CD4-positive, alpha-beta T cell treated with Interleukin-6 for 4 hours (primary cell): ENCODE measurements at regions not wholly inside any gene's neighbourhood (a gene's known extent, or its start where the extent isn't known, plus 50 kb on each side); places are given as distances from the start of the nearest gene placed in this dataset.
"Not testable (repeated sequence)": the region's sequence is repeated elsewhere in the genome, so short reads cannot be mapped to it uniquely, and the experiment has no call there.

Experiments used
- DNase-seq: peaks from one replicate; pipeline ENCODE4 v3.0.0-alpha.2; 2020; ENCODE audit warnings: mixed read lengths

- DNase-seq: no peak
Measured at GRCh38 chr3:6392123-6392522, 468.8 kb upstream of the GRM7 start.

- no peak for DNase-seq
Measured at GRCh38 chr3:6394944-6395343, 466.0 kb upstream of the GRM7 start.

- no peak for DNase-seq
Measured at GRCh38 chr3:6396631-6397030, 464.3 kb upstream of the GRM7 start.

GRCh38 chr3:6402666-6403065, 458.2 kb upstream of the GRM7 start:
- DNase-seq: not testable (repeated sequence)

- not testable (repeated sequence) for DNase-seq
Measured at GRCh38 chr3:6406923-6407322, 454.0 kb upstream of the GRM7 start.

GRCh38 chr3:6416049-6416661, 444.8 kb upstream of the GRM7 start:
- DNase-seq: no peak

- DNase-seq: no peak
Measured at GRCh38 chr3:6417174-6417573, 443.7 kb upstream of the GRM7 start.

GRCh38 chr3:6418485-6418884, 442.4 kb upstream of the GRM7 start:
- DNase-seq: no peak

GRCh38 chr3:6421666-6422445, 439.1 kb upstream of the GRM7 start:
- no peak for DNase-seq

- no peak for DNase-seq
Measured at GRCh38 chr3:6425289-6425820, 435.6 kb upstream of the GRM7 start.

- not testable (repeated sequence) for DNase-seq
Measured at GRCh38 chr3:6428276-6428675, 432.6 kb upstream of the GRM7 start.

- no peak for DNase-seq
Measured at GRCh38 chr3:6435951-6436350, 425.0 kb upstream of the GRM7 start.

- DNase-seq: no peak
Measured at GRCh38 chr3:6437631-6438030, 423.3 kb upstream of the GRM7 start.

- DNase-seq: no peak
Measured at GRCh38 chr3:6438031-6438430, 422.9 kb upstream of the GRM7 start.

GRCh38 chr3:6439226-6439625, 421.7 kb upstream of the GRM7 start:
- DNase-seq: no peak

GRCh38 chr3:6439824-6440223, 421.1 kb upstream of the GRM7 start:
- no peak for DNase-seq

GRCh38 chr3:6444888-6445658, 415.8 kb upstream of the GRM7 start:
- no peak for DNase-seq

GRCh38 chr3:6447166-6447801, 413.6 kb upstream of the GRM7 start:
- no peak for DNase-seq

GRCh38 chr3:6448011-6448410, 412.9 kb upstream of the GRM7 start:
- no peak for DNase-seq

- no peak for DNase-seq
Measured at GRCh38 chr3:6449099-6449498, 411.8 kb upstream of the GRM7 start.

GRCh38 chr3:6452974-6453373, 407.9 kb upstream of the GRM7 start:
- no peak for DNase-seq

GRCh38 chr3:6455031-6455430, 405.9 kb upstream of the GRM7 start:
- no peak for DNase-seq

- DNase-seq: no peak
Measured at GRCh38 chr3:6467186-6467585, 393.7 kb upstream of the GRM7 start.
